RWPE1 (cell line): ENCODE measurements at regions not wholly inside any gene's neighbourhood (a gene's known extent, or its start where the extent isn't known, plus 50 kb on each side); places are given as distances from the start of the nearest gene placed in this dataset.

Experiments used
- CTCF ChIA-PET: fragments of 350-600 bp; sonication (Branson Sonifier 250); formaldehyde crosslinking; extraction: SDS; loops from one replicate; lab custom pipeline; 2021; lab: Yijun Ruan, JAX
- POLR2A ChIA-PET: fragments of 400-600 bp; formaldehyde crosslinking; extraction: SDS; loops from one replicate; lab custom pipeline; 2020; ENCODE audit warnings: antibody characterized with exemption; ENCODE audit not compliant: low non-redundant PET; lab: Yijun Ruan, JAX
- DNase-seq: peaks from one replicate; pipeline ENCODE4 v3.0.0; 2012; ENCODE audit warnings: low spot score
- H3K27ac ChIP-seq: fragments of 450-650 bp; 2 replicates; pipeline ENCODE4 v1.5.1; 2017
- TF ChIP-seq, protein P1 (sequence below): fragments of 450-650 bp; conservative IDR thresholded peaks from 2 replicates; pipeline ENCODE4 v1.5.1; 2017; ENCODE audit warnings: low read depth, mild to moderate bottlenecking

DNA sequence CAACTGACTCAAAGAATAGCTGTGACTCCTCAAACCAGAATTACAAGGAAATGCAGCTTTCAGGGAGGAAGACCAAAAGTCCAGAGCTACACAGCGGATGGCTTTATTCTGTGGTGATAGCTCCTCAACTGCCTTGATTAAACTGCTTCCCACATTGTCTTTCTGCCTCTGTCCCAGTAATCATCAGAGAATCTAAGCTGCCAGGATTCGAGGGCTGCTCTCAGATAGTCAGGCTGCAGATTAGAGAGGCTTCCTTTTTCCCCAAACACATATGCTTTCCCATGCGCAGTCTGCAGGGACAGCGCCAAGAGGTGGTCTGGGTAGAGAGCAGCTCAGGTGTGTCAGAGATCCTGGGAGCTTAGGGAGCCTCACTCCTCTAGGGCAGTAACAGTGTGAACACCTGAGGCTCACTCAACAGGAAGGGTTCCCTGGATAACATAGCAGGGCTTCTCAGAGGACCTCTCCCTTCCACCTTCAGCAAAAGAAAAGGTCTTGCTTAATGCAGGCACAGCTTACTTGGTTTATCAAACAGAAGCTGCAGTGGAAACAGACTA is 439.9 kb upstream of the TLE4 start:
- ChIA-PET POLR2A (no interaction called here), CTCF (interaction anchor here (0.5 to 0.9 kb wide), 3 partner anchors 13 to 277 kb away, joined by 3 read pairs; no protein-coding TSS in a partner anchor)

DNA sequence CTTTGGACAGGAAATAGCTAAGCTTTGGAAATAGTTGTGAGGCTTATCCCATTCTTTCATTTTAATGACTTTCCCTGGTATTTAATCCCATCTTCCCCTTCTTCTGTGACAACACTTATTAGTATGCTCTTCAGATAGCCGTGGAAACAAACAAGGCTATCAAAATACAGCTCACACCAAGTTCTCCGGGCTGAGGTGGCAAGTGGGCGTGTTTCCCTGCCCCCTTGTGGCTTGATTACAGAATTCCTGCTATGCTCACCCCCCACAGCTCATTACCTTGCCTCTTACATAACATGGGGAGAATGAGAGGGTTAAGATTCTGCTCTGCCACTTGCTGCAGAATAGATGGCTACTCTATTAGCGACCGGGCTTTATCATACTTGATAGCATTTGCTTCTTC is 437.1 kb upstream of the TLE4 start:
- ChIA-PET POLR2A (no interaction called here), CTCF (interaction anchor here (0.5 to 0.7 kb wide), 4 partner anchors 81 to 513 kb away, joined by 3 read pairs; no protein-coding TSS in a partner anchor)
- TF ChIP-seq, protein P1, sequence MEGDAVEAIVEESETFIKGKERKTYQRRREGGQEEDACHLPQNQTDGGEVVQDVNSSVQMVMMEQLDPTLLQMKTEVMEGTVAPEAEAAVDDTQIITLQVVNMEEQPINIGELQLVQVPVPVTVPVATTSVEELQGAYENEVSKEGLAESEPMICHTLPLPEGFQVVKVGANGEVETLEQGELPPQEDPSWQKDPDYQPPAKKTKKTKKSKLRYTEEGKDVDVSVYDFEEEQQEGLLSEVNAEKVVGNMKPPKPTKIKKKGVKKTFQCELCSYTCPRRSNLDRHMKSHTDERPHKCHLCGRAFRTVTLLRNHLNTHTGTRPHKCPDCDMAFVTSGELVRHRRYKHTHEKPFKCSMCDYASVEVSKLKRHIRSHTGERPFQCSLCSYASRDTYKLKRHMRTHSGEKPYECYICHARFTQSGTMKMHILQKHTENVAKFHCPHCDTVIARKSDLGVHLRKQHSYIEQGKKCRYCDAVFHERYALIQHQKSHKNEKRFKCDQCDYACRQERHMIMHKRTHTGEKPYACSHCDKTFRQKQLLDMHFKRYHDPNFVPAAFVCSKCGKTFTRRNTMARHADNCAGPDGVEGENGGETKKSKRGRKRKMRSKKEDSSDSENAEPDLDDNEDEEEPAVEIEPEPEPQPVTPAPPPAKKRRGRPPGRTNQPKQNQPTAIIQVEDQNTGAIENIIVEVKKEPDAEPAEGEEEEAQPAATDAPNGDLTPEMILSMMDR, result no peak
- no peak overlapping the region for H3K27ac ChIP-seq
- DNase-seq, result no peak

More for the DNA sequence above, 439.9 kb upstream of the TLE4 start:
- TF ChIP-seq, protein P1, result no peak
- DNase-seq, result no peak
- H3K27ac ChIP-seq, result no peak overlapping the region

DNA sequence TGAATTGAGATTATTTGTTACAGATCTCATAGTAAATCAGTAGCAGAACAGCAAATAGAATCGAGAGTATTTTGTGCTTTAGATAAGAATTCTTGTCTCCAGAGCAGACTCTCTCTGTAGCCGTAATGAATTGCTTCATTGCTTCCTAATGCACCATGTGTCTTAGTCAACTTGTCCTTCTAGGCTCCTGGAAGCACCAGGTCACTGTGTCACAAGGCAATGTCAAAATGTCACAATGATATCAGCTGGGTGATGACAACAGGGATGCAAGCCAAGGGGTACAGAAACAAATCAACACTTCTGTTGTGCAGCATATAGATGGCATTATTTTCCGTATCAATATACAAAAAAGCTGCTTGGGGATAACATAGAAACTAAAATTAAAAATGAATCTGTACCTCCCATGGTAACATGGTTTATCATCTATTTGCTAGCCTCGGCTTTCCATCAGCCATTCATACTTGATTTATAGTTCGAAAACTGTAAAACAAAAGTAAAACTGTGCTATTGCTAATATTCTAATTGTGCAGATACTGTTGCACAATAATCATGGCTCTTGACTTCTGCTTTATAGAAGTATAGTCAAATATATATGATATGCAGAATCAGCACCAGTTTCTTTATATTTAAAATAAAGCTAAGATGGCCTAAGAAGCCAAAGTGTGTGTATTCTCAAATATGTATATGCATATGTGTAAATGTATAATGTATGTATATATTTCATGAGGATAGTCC is 435.9 kb upstream of the TLE4 start:
- CTCF ChIA-PET, result interaction anchor here (0.8 kb wide), 1 partner anchor 697 kb away, joined by 3 read pairs; no protein-coding TSS in a partner anchor
- DNase-seq, result no peak
- H3K27ac ChIP-seq, result no peak overlapping the region
- POLR2A ChIA-PET, result no interaction called here
- TF ChIP-seq, protein P1, result no peak

DNA sequence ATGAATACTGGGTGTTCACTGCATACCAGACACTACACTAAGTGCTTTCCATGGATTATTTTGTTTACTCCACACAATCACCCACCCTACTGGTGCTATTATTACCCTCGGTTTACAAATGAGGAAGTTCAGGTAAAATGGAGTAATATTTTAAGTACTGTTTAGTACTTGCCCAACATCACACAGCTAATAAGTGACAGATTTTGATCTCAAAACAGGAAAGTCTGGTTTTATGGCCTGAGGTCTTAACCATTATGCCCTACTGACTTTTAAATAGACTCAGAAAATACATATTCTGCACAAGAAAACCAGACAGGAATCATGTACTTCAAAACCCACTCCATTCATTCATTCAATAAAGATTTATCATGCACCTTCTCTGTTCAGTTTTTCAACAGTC is 431.0 kb upstream of the TLE4 start:
- DNase-seq, result no peak
- no peak overlapping the region for H3K27ac ChIP-seq
- POLR2A ChIA-PET, result no interaction called here
- TF ChIP-seq, protein P1, result no peak
- CTCF ChIA-PET, result interaction anchor here (0.9 kb wide), 1 partner anchor 11 kb away, joined by 4 read pairs; no protein-coding TSS in a partner anchor

DNA sequence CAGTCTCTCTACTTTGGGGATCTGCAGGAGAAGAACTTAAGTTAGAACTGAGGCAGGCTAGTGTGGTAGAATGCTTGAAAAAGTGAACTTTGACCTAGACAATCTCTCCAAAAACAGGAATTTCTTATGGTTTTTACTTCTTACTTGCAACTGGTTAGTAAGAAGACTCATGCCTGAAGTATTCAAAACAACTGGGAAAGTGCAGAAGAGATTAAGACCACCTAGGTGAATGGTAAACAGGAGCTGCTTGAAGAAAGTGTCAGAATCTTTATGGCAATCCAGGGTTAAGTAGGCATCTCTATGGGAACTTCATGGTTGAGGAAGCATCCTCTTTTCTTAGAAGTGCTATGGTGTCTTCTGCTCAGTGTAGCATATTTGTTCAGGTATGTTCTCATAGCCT is 428.6 kb upstream of the TLE4 start:
- TF ChIP-seq, protein P1, result no peak
- DNase-seq, result no peak
- ChIA-PET POLR2A (no interaction called here), CTCF (no interaction called here)
- H3K27ac ChIP-seq, result no peak overlapping the region

DNA sequence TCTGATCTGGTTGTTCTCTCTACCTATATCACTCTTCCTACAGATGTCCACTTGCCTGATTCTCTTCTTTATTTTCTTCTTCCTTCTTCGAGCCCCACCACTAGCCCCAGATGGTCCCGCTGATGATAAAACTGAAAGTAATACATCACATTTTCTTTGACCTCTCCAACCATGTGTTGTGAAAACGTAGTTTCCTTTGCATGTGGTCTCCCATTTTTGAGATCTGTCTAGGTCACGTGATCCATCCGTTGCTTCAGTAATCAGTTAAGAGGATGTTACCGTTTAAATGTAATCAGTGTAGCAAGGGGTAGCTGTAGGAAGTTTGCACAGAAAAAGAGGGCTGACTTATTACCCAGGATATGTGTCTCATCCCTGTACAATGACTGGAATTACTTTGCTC is 426.3 kb upstream of the TLE4 start:
- POLR2A ChIA-PET, result no interaction called here
- TF ChIP-seq, protein P1, result no peak

More for the DNA sequence above, 426.3 kb upstream of the TLE4 start:
- no peak overlapping the region for H3K27ac ChIP-seq
- CTCF ChIA-PET, result interaction anchor here (0.6 kb wide), 1 partner anchor 273 kb away, joined by 3 read pairs; no protein-coding TSS in a partner anchor
- no peak for DNase-seq
